Erythroblast (primary cell): ENCODE measurements at regions not wholly inside any gene's neighbourhood (a gene's known extent, or its start where the extent isn't known, plus 50 kb on each side); places are given as distances from the start of the nearest gene placed in this dataset.

Experiments used
- GATA1 ChIP-seq: IDR thresholded peaks from 2 replicates; pipeline ENCODE4 v1.6.1; 2011; ENCODE audit warnings: low read depth, mild to moderate bottlenecking, control low read depth, low read length, moderate library complexity
- POLR2A ChIP-seq: IDR thresholded peaks from 2 replicates; pipeline ENCODE4 v1.6.1; 2011; ENCODE audit warnings: mild to moderate bottlenecking, low read length

GRCh38 chr2:129627437-129627836 lies 352.0 kb upstream of the RAB6C start:
- TF ChIP-seq POLR2A = no peak
- TF ChIP-seq GATA1 = no peak
